ENCODE measurements at regions not wholly inside any gene's neighbourhood (a gene's known extent, or its start where the extent isn't known, plus 50 kb on each side); places are given as distances from the start of the nearest gene placed in this dataset.
"Not testable (repeated sequence)": the region's sequence is repeated elsewhere in the genome, so short reads cannot be mapped to it uniquely, and the experiment has no call there.

DNA sequence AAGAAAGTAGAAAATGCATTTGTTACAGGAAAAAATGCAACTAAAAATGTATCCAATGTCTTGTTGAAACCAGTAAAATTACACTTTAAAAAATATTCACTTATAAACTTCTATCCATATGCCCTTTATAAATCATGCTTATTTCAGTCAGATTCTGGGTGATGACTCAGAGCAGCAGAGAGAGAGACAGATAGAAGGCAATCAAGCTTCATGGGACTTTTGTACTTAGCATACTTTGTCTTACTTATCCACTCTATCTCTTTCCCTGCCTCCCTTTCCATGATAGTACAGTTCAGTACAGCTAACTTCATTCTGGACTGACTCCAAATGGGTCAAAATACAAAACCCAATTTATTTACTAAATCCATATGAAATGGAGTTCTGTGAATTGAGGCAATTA, 1438.2 kb downstream of the ZPLD1 start:
- no peak for DNase-seq
- intact Hi-C loops (cut with micrococcal nuclease), result no loop called here
- no peak for ATAC-seq

DNA sequence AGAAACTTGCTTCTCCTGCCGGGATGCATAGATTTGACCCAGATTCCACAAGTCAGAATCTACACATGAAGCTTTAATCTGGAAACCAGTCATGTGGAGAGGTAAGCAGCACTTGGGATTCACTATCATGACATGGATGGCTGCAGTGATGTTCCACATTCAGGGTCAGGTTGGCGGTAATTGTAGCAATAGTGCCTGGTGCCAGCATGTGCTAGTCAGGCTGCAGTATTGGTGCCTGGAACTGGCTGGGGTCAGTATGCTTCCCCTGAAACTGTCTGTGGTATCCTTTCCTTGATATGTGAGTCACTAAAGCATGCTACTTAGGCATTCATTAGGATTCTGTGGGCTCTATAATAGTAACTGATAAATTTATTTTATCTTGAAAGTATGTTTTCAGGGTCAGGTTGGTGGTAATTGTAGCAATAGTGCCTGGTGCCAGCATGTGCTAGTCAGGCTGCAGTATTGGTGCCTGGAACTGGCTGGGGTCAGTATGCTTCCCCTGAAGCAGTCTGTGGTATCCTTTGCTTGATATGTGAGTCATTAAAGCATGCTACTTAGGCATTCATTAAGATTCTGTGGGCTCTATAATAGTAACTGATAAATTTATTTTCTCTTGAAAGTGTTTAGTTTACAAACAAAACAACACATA, 1439.2 kb downstream of the ZPLD1 start:
- DNase-seq (no peak), ATAC-seq (no peak)
- intact Hi-C loops (cut with micrococcal nuclease), result no loop called here

DNA sequence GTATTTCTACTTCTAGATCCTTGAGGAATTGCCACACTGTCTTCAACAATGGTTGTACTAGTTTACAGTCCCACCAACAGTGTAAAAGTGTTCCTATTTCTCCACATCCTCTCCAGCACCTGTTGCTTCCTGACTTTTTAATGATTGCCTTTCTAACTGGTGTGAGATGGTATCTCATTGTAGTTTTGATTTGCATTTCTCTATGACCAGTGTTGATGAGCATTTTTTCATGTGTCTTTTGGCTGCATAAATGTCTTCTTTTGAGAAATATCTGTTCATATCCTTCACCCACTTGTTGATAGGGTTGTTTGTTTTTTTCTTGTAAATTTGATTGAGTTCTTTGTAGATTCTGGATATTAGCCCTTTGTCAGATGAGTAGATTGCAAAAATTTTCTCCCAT, 1447.0 kb downstream of the ZPLD1 start:
- intact Hi-C loops (cut with micrococcal nuclease); ATAC-seq; DNase-seq: not testable (repeated sequence)

DNA sequence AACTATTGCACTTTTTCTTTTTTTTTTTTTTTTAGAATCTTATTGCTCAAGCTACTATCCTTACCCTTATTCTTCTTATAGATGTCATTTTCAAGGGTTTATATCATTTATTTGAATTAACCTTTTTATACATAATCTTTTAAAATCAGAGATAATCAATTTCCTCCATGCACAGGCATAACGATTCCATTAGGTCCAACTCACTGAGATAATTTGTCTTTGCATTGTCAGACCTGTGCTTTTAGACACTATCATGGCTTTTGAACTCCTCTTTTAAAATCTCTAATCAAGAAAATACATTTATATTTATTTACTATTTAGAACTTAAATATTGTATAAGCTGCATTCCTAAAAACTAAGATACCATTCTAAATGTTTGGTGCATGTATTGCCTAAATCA, 1454.9 kb downstream of the ZPLD1 start:
- ATAC-seq (no peak), DNase-seq (no peak)
- intact Hi-C loops (cut with micrococcal nuclease), result no loop called here

DNA sequence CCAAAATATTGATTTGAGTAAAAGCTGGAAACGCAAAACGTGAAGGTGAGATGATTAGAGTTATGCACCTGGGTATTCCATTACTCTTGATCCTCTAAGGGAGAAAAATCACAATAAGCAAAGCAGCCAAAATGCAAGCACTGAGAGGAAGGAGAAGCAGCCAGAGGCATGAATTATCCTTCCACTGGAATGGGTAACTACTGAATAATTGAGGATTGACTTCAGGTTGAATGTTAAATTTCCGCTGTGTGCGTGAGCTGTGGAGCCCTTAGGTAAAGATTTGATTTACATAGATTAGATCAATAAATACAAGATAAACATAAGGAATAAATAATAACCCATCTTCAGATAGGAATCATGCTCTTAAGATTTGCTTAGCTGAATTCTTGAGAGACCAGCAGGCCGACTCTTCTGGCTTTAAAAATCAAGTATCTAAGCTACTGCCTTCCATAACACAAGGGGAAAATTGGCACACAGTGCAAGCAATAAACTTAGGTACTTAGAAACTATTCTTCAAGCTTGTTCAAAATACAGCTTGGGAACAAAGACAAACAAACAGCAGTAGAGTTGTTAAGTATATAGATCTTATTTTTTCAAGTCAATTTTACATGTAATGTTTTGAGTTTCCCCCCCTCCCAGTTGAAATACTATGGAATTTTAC, 1459.5 kb downstream of the ZPLD1 start:
- intact Hi-C loops (cut with micrococcal nuclease), result no loop called here
- ATAC-seq, result no peak
- DNase-seq, result no peak

DNA sequence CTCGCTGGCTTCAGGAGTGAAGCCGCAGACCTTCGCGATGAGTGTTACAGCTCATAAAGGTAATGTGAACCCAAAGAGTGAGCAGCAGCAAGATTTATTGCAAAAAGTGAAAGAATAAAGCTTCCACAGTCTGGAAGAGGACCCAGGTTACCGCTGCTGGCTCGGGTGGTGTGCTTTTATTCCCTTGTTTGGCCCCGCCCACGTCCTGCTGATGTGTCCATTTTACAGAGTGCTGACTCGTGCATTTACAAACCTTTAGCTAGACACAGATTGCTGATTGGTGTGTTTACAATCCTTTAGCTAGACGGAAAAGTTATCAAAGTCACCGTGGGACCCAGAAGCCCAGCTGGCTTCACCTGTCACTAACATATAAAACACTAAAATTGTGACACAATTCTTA, 1464.5 kb downstream of the ZPLD1 start:
- intact Hi-C loops (cut with micrococcal nuclease), result no loop called here
- DNase-seq (no peak), ATAC-seq (no peak)

DNA sequence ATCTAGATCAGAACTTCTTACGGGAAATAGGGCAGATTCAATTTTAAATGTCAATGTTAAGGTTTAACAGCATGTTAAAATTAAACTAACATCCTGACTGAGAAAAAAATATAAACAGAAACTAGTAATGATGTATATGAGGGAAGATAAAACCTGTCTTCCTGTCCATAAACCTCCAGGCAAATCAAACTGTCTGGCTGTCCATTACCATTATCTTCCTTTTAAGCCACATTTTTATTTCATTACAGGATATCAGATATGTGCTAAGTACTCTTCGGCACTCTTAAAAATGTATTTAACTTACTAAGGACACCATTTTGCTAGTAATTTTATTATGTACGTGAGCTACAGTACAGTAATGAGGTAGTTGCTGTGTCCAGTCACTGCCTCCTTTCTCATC, 1461.7 kb upstream of the ALCAM start:
- intact Hi-C loops (cut with micrococcal nuclease), result no loop called here
- ATAC-seq, result no peak

DNA sequence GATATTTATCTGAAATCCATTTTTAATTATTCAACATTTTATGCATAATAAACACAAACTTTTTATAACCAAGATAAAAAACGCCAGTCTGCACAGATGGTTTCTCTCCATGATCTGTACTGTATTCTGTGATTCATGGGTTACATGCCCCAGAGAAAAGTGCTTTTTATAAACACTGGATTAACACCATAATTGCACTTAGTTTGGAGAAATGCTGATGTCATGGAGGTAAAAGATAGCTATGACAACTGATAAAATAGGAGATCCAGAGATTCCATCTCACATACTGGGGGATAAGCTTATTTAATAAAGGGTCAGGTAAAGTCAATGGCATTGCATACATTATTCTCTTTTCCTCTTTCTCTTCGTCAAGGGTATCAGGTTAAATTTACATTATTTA, 1460.4 kb upstream of the ALCAM start:
- DNase-seq (no peak), ATAC-seq (no peak)
- intact Hi-C loops (cut with micrococcal nuclease), result no loop called here

More for the DNA sequence above, 1461.7 kb upstream of the ALCAM start:
- no peak for DNase-seq

DNA sequence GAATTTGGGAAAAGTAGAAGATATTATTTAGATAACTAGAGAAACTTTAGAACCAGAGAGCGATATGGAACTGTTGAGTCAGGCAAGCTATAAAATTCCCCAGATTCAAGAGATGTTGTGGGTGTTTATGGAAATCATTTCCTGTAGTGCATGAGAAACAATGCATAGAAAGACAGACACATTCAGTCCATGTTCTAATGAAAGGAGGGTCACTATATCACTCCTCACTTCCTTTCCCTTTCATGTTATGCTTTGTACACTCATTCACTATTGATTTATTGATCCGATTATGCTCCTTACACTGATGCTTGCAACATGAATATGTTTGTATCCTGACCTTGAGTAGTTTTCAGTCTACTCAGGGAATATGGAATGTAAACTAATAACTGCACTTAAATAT, 1459.9 kb upstream of the ALCAM start:
- no peak for DNase-seq
- intact Hi-C loops (cut with micrococcal nuclease), result no loop called here
- ATAC-seq, result no peak

DNA sequence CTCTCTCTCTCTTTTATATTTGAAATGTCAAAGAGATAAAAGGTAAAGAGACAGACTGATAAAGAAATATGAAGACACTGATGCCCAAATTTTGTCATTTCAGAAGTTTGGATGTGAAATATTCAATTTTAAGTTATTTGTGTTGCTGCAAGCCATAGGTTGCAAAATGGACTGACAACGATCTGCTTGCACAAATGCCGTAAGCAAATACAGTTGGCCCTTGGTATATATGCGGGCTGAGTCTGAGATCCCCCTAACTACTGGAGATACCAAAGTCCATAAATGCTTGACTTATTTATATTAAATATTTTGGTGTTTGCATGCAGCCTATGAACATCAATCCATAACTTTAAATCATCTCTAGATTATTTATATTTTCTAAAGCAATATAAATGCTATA, 1459.1 kb upstream of the ALCAM start:
- ATAC-seq (no peak), DNase-seq (no peak)
- intact Hi-C loops (cut with micrococcal nuclease), result no loop called here

DNA sequence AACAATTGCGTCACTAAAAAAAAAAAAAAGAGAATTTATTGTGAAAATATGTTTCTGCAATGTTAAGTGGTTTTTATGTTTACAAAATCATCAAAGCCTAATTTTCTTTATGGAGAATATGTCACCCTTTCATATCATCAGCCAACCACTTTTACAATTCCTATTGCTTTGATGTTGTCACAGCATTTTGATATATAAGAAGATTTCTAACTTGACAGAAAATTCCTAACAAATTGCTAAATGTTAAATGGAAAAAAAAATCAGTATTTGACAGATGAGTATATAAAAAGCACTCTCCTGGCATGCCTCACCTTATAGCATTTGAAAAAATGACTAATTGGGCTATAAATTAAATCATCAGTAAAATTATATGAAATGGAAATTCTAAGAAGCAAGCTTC, 1457.3 kb upstream of the ALCAM start:
- intact Hi-C loops (cut with micrococcal nuclease), result no loop called here
- ATAC-seq (no peak), DNase-seq (no peak)

DNA sequence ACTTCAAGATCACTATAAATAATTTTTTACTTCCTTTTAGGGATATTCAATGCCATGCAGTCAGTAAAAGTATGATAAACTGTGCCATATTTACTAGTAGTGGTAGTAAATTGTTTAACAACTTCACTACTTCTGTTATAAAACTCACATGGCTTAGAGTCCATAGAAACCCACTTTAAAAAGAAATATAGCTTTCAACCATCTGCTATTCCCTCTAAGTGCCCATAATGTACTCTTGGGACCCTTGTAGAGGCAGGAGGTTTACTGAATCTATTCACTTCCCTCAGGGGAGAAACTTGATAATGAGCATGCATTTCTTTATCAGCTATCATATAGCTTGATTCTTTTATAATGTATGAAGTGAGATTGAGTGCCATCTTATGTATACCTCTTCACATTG, 1448.4 kb upstream of the ALCAM start:
- DNase-seq (no peak), ATAC-seq (no peak)
- intact Hi-C loops (cut with micrococcal nuclease), result no loop called here

DNA sequence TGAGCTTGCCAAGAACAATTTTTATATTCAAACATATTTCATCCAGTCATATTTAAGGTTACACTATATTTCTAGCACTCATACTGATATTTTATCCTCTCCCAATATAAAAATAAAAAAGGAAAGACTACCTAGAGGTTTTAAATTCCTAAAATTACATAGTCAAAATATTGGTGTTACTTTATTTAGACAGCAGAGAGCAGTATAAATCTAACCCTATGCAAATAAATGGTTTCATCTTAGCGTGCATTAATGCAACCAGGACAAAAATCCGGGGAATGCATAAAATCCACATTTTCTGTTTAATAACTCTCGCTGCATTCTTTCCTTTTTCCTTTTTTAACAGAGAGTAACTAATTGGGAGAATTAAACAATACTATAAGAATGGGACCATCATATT, 1447.4 kb upstream of the ALCAM start:
- intact Hi-C loops (cut with micrococcal nuclease), result no loop called here
- no peak for DNase-seq
- ATAC-seq, result no peak

DNA sequence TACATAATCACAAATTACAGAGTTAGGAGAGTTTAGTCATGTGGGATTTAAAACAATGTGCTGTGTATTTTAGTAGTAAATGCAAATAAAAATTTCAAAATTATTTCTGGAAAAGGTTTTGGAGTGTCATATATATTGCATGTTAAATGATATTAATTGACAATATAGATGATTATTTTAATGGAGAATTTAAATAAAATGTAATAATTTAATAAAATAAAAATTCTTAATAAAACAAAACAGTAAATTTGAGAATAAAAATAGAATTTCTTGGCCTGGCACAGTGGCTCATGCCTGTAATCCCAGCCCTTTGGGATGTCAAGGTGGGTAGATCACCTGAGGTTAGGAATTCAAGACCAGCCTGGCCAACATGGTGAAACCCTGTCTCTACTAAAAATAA, 1442.8 kb upstream of the ALCAM start:
- DNase-seq (no peak), ATAC-seq (no peak)
- intact Hi-C loops (cut with micrococcal nuclease), result no loop called here

DNA sequence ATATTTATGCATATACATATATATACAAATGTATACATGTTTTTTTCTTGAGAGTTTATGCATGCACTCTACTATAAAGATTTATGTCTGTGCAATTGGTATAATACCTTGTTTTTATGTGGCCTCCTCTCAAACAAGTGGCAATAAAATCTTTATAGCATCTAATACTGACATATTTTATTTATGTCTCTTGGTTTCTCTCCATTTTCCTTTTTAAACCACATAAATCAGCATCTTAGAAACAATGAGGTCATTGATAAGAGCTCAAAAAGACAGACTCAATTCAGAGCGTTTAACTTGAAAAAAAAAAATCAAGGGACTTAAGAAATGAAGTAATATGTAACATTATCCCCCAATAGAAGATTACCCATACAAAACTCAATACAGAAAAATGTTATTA, 1442.2 kb upstream of the ALCAM start:
- ATAC-seq, result no peak
- DNase-seq, result no peak
- intact Hi-C loops (cut with micrococcal nuclease), result no loop called here

DNA sequence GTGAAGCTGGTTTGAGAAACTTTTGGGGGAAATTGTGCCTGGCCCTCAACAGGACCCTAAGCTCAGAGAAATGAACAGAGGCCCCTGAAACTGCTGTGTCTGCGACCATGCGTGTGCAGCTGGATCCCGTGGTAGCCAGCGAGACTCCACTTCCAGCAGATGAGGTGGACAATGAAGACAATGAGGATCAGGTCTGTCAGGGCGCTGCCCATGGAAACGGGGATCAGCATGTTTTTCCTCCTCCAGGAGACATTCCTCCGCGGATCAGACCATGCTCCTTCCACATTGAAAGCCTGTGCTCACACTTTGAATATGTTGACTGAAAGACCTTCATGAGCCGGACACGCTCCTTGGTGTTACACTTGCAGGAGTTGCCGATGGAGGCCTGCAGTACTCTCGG, 1439.8 kb upstream of the ALCAM start:
- DNase-seq, result no peak
- ATAC-seq, result no peak
- intact Hi-C loops (cut with micrococcal nuclease), result no loop called here

DNA sequence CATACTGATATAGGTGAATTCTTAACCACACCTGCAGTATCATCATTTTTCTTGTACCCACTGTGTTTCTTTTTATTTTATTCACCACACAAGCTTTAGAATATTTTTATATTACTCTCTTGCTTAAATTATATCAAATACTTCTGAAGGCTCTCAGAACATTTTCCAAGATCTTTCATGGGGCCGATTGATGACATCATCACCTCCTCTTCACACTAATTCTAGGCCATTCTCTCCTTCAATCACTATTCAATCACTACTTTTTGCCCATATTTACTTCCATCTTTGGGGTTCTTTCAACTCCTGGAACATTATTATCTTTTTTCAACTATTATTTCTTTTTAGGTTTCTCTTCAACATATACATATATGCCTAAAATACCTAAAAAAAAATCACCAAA, 1438.8 kb upstream of the ALCAM start:
- intact Hi-C loops (cut with micrococcal nuclease), result no loop called here
- ATAC-seq (no peak), DNase-seq (no peak)

DNA sequence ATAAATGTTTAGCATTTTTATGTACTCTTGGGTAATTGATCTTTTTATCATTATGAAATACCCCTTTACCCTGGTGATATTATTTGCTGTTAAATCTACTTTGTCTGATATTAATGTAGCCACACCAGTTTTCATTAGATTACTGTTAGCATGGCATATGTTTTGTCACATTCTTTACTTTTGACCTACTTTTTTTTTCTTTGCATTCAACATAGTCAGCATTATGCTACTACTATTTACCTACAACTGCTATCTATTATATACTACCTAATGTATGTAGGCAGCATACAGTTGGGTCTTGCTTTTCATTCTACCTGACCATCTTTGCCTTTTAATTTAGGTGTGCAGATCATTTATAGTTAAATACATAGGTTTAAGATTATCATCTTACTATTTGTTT, 1429.6 kb upstream of the ALCAM start:
- DNase-seq, result no peak
- intact Hi-C loops (cut with micrococcal nuclease), result no loop called here
- ATAC-seq, result no peak

DNA sequence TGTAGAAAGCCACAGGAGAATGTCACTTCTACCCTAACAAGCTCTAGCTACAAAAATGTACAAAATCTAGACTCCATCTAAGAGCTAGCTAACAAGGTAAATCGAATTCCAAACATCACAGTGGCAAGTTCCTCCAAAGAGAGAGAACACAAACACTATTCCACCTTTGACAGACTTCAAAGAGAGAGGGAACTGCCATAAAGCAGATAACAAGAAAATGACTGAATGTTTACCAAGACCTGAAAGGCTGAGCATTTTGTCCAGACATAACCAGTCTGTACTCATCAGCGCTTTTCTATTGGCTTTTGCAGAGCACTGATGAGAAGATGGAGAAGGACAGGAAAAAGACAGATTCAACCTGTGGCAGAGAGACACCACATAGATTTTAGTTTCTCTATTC, 1419.6 kb upstream of the ALCAM start:
- DNase-seq (no peak), ATAC-seq (no peak)
- intact Hi-C loops (cut with micrococcal nuclease), result no loop called here

DNA sequence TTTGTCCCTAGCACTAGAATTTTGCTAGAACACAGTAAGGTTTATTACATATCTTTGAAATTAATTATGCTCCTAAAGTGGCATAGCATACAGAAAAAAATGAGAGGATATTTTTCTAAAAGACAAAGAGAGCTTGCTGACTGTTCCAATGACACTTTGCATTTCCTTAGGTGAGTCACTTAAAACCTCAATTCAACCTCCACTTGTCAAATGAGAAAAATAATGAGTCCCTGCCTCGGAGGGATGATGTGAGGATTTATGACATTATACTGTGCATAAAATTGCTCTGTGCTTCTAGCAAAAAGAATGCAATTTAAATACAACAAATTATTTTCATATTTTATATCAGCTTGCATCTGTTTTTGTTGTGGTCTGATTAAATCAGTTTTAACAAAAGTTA, 1417.0 kb upstream of the ALCAM start:
- DNase-seq (no peak), ATAC-seq (no peak)
- intact Hi-C loops (cut with micrococcal nuclease), result no loop called here

DNA sequence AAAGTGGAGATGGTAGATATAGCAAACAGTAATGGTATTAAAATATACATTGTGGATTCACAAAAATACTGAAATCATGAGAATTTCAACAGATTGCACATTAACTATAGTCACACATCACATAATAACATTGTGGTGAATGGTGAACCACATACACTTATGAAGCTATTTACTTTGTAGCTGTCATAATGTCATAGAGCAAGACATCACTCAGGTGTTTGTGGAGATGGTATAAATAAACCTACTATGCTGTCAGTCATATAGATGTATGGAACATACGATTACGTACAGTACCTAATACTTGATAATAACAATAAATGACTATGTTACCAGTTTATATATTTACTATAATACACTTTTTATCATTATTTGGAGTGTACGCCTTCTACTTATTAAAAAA, 1416.0 kb upstream of the ALCAM start:
- DNase-seq (no peak), ATAC-seq (no peak)
- intact Hi-C loops (cut with micrococcal nuclease), result no loop called here

DNA sequence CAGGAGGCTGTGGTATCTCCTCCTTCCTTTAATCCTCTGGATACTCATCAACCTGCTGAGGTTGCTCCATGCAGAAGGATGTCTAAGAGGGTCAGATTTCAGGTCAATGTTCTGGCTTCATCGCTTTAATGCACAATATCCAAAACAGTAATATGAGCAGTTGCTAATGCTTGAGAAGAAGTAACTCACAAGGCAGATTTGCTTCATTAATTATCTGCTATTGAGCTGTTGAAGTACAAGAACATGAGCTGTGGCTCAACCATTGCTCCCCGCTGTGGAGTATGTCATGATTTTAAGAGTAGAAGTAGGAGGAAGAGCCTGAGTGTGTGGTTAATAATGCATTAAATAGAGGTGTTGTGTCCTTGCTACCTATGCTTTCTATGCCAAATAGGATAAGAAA, 1412.9 kb upstream of the ALCAM start:
- DNase-seq (no peak), ATAC-seq (no peak)
- intact Hi-C loops (cut with micrococcal nuclease), result no loop called here

Data from left ventricle myocardium superior (tissue), 1 donor.